NCI-H510A treated with DMSO at 0.1 percent for 48 hours (cell line): ENCODE measurements at regions not wholly inside any gene's neighbourhood (a gene's known extent, or its start where the extent isn't known, plus 50 kb on each side); places are given as distances from the start of the nearest gene placed in this dataset.
"Not testable (repeated sequence)": the region's sequence is repeated elsewhere in the genome, so short reads cannot be mapped to it uniquely, and the experiment has no call there.

Source experiments
- DNase-seq: peaks from one replicate; lab custom pipeline; 2025; lab: John Stamatoyannopoulos, UW

DNA sequence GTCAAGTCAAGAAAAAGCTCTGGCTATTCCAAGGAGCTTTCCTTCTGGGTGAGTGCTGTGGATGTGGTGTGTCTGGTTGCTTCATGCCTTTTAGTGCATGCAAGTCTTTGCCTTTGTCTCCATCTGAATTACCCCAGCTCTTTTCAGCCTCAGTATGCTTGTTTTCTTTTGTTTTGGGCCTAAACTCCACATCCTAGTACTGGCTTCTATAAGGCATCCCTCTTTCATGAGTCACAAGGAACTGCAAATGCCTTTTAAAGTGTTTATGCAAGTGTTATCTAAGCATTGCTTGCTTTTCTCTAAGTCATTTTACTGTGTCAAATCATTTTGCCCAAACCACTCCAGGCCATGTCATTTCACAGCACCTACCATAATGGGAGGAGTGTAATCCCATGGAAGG is 132.1 kb downstream of the PLCE1 start:
- DNase-seq = no peak

DNA sequence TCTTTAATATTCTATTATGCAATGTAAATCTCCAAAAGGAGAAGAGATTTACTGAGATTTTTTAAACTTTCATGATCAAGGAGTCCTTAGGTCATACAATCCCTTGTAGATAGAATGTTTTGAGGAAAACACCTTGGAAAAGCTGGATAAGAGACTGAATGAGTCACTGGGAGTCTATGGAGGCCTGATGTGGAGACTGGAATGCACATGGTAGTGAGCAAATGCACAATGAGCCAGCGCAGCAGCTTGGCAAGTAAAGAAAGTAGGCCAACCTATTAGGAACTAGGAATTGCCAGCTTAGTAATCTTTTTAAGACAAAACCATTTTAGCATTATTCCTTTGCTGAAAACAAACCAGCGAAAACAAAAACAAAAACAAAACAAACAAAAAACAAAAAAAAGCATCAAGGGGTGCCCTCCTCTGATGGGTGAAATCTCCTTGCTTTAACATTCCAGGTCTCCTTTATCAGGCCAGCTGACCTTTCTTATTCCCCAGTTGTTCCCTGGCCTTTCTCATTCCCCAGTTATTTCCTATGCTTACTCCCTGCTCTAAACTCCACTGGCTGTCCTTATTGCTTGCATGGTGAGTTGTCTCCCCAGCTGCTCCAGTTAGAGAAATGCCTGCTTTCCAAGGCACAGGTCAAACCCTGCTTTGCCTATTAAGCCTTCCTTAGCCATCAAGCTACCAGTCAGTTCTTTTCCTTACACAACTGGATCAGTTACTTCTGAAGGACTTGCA is 135.8 kb downstream of the PLCE1 start:
- DNase-seq = no peak

DNA sequence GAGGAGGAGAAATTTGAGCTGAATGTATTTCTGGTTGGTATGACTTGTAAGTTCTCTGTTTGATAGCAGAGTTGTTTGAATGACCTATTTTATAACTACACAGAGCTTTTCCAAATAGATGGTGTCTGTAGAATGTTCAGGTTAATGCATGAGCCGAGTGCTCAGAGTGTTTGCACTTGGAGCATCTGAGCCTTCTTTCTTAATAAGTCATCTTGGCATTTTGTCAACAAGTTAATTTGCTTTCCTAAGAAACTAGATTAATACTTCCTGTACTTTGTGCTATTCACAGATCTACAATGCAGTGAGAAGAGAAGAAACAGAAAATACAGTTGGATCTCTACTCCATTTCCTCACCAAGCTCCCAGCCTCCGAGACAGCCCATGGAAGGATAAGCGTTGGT is 138.2 kb downstream of the PLCE1 start:
- DNase-seq = no peak

DNA sequence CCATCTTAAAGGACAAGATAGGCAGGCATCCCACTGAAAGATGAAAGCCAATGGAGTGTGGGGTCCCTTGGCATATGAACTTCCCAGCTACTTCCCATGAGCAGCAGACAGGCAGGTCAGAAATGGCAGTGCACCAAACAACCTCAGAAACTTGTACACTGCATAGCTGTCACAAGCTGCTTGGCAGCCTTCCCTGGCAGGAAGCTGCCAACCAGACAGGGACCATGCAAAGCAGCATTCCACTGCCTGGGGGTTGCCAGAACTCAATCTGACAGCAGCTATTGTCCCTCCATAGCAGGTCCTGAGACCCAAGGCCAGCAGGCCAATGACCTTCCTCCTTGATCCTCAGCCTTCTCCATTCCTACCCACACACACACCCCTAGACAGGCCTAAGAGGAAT is 139.5 kb downstream of the PLCE1 start:
- DNase-seq = no peak

DNA sequence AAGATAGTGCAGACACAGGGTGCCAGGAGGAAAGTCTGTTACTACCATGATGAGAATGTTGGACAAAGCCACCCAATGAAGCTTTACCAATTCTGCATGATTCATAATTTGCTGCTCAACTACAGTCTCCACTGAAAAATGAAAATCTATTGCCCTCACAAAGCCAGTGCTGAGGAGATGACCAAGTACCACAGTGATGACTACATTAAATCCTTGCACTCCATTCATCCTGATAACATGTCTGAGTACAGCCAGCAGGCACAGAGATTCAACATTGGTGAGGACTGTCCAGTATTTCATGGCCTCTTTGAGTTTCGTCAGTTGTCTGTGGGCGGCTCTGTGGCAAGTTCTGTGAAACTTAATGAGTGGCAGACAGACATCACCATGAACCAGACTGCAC is 144.0 kb downstream of the PLCE1 start:
- no peak for DNase-seq

DNA sequence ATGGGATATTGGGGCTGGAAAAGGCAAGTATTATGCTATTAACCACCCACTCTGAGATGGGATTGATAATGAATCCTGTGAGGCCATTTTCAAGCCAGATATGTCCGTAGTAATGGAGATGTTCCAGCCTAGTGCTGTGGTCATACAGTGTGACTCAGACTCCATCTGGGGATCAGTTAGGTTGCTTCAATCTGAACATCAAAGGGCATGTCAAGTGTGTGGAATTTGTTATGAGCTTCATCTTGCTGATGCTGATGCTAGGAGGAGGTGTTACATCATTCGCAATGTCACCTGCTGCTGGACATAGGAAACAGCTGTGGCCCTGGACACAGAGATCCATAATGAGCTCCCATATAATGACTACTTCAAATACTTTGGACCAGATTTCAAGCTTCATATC is 144.7 kb downstream of the PLCE1 start:
- no peak for DNase-seq

DNA sequence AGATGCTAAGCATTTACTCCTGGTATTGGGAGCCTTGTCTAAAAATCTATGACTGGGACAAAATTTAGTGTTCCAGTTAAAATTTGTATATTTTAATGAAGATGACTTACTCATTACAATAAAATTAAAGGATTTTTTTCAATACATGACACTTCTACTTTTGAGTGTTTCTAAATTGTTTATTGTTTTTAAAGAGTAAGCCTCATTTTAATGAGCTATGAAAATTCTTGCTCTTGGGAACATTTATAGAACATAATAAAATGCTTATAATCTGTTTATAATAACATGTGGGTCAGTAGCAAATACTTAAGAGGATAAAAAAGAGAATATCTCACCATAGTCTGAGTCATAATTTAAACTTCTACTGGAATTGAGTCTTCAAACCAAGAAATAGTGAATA is 149.5 kb downstream of the PLCE1 start:
- no peak for DNase-seq

DNA sequence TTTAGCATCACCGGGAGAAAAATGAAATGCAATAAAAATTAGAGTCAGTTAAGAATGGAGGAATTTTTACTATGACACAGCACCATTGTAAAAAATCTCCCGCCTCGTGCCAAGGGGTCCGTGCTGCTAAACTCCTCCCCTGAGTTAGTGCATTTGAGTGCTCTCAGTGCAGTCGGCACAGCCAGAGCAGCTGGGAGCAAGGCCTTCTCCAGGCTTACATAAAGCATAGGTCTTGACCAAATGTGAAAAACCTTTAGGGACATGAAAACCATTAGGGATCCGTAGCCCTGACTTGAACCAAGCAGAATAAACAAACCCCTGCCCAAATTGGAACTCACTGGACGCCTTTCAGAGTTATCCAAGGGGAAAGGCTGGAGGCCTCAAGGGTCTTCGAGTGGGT is 152.6 kb downstream of the PLCE1 start:
- DNase-seq = no peak

DNA sequence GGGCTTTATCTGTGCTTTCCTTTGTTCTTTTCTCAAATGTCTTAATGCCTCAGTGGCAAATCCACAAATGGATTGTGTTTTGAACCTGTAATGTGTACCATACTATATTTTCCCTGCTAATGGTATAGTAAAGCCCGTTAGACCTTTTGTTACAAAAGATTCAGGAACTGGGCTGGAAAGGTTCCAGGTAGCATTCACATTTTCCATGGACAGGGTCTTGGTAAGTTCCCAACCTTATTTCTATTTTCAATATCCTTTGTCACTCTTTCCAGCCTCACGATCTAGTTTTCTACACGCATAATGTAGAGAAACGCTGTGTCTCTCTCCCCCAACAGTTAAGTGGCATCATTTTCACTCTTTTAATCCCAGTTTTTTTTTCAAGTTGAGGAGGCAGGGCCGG is 153.0 kb downstream of the PLCE1 start:
- no peak for DNase-seq

DNA sequence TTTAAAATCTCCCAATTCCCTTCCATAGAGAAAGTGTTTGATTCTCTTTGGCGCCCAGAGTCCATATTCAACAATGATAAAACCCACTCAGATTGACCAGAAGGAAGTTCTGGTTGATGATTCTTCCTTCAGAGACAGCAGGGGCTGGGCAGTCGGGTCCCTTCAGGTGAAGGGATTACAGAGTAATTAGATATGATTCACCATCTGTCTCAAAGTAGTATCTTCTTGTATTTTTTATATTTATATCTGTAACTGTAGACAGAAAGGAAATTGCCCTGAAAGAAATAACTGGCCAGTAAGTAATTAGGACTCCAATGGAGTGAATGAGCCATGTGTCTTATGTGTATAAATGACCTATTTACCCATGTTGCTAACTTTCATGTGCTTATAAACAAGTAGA is 156.0 kb downstream of the PLCE1 start:
- DNase-seq = no peak

DNA sequence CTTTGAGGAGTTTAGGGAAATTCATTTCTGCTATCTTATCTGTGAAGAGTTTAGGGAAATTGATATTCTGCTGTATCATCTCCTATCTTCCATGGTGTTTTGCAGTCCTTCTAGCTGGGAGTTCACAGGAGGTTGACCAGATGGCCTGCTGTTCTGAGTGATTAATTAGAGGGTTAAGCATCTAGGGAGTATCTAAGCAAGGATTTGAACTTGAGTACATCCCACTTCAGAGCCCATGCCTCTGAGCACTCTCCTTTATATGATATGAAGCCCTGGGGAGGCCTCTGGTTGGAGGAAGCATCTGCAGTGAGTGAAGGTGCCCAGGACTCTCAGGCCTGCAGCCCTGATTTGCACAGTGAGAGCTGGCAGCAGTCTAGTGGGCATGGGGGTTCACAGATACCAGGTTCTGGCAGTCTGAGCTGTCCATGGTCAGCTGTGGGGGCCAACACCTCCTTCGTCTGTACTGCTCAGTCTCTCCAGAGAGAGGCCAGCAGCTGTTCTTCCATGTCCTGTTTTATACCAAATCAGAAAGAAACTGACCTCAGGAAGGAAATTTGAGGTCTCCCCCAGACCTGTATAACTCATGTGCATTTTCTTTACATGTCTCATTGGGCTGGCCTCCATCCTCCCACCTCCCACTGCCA is 156.9 kb downstream of the PLCE1 start:
- no peak for DNase-seq

DNA sequence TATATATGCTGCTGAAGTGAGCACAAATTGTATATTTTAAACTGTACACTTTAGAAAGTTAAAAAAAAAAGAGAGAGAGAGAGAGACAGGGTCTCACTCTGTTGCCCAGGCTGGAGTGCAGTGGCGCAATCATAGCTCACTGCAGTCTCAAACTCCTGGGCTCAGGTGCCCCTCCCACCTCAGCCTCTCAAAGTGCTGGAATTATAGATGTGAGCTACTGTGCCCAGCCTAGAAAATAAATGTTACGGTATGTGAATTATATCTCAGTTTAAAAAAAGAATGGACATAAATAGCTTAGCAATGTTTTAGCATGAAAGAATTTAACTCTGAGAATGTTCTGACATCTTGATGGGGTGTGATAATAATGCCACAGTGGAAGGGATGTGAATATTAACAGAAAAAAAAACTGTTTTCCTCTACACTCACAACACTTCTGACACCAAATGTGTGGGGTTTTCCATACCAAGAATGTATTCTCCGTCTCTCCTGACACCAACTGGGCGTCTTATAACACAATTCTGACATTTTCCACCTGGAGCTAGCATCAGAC is 162.1 kb downstream of the PLCE1 start:
- DNase-seq = no peak

DNA sequence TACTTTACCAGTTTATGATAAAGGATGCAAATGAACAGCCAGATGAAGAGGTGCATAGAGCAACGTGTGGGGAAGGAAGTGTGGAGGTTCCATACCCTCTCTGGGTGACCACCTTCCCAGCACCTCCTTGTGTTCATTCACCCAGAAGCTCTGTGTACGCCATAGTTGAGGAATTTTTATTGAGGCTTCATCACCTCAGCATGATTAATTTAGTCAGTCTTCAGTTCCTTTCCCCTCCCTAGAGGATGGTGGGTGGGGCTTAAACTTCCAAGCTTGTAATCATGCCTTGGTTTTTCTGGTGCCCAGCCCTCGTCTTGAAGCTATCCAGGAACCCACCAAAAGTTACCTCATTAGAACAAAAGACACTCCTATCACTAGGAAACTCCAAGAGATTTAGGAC is 162.7 kb downstream of the PLCE1 start:
- no peak for DNase-seq

DNA sequence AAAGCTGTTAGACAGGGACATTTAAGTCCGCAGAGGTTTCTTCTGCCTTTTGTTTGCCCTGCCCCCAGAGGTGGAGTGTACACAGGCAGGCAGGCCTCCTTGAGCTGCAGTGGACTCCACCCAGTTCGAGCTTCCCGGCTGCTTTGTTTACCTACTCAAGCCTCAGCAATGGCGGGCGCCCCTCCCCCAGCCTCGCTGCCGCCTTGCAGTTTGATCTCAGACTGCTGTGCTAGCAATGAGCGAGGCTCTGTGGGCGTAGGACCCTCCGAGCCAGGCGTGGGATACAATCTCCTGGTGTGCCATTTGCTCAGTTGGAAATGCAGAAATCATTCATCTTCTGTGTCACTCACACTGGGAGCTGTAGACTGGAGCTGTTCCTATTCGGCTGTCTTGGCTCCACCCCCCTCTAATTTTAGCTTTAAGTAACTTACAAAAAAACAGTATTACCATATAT is 171.5 kb downstream of the PLCE1 start:
- not testable (repeated sequence) for DNase-seq

DNA sequence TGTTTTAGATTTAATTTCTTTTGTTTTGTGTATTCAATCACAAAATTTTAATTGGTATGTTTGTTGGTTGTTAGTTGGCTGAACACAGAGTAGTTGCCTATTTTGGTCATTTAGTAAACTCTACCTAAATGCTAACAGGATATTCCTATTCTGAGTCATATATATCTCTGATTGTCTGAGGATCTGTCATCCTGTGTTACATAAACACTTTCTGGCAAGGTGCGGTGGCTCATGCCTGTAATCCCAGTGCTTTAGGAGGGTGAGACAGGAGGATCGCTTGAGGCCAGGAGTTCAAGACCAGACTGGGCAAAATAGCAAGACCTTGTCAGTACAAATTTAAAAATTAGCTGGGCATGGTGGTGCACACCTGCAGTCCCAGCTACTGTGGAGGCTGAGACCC is 178.6 kb downstream of the PLCE1 start:
- DNase-seq = no peak

DNA sequence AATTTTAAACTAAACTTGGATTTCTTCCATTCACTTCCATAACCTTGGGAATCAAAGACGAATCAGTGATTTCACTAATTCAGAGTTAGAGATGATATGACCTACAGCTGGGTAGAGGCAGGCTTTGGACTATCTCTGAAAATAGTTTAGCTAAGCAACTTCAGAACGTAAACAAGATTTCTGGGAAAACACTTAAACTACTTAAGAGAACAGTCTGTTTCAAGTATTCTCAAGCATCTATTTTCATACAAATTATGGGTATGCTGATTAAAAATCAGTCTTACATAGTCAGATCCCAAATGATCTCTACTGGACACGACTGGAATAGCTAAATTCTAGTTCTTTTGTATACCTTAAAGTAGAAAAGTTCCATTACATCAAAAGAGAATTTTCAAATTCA is 179.9 kb downstream of the PLCE1 start:
- no peak for DNase-seq

DNA sequence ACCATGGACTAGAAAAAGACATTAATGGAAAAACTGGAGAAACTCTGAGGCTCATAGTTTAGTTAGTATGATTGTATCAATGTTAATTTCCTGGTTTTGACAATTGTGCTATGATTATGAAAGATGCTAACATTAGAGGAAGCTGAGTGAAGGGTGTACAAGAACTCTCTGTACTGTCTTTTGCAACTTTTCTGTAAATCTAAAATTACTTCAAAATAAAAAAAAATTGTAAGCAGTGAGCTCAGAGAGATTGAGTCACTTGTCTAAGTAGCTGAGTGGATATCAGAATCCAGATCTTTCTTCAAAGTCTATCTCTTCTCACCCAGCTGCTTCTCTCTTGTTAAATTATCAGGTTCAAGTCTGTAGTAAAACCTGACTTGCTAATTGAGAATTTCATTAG is 181.1 kb downstream of the PLCE1 start:
- DNase-seq = no peak

DNA sequence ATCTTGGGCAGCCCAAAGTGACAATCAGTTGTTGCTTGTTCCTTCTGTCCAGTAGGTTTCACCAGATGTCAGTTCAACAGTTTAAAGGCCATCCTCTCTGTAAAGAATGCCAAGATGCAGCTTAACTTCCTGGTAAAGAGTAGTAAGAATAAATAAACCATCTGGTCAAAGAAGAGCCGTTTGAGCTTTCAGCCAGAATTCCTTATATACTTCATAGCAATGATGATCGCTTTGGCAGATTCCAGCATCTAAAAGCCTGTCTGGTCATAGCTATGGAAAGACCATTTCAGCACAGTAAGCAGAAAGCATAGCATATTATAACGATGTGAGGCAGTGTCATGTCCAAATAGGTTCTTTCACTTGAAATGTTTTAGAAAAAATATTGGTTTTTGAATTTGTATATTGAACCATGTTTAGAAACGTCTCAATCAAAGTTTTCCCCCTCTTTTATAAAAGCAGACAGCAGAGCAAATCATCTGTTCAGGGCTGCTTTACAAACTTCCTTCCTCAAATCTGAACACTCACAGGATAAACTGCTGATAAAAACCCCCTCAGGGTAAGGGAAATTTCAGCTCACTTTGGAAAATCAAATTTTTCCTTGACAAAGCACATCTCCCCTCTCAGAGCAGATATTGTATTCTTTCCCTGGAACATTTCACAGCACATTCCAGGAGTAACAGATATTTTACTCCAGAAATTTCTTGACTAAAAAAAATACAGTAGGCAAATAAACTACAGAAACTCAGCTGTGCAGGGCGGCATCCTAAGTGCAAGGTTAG is 184.1 kb downstream of the NOC3L start:
- no peak for DNase-seq

DNA sequence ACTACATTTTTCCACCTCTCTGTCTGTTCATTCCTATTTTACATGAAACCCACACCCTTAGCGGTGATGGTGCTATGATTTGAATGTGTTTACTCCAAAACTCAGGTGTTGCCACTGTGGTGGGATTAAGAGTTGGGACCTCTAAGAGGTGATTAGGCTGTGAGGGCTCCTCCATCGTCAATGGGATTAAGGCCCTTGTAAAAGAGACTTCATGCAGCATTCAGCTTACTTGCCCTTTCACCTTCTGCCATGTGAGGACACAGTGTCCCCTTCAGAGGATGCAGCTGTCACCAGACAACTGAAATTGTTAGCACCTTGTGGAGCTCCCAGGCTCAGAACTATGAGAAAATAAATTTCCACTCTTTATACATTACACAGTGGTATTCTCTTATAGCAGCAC is 182.2 kb downstream of the NOC3L start:
- no peak for DNase-seq

DNA sequence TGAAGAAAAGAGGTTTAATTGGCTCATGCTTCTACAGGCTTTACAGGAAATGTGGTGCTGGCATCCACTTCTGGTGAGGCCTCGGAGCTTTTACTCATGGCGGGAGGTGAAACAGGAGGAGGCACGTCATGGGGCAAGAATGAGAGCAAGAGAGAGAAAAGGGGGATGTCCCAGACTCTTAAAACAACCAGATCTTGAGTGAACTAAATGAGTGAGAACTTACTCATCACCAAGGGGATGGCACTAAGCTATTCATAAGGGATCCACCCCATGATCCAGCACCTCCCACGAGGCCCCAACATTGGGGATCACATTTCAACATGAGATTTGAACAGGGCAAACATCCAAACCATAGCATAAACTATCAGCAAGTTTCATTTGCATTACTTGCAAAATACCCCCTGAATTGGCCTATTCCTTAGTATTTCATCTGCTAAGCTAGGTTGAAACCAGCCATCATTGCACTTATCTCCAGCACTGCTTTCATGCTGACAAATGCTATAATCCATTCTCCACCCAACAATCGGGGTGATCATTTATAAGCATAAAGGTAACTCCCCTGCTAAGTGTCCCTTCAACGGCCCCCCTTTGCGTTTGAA is 179.0 kb downstream of the NOC3L start:
- no peak for DNase-seq

DNA sequence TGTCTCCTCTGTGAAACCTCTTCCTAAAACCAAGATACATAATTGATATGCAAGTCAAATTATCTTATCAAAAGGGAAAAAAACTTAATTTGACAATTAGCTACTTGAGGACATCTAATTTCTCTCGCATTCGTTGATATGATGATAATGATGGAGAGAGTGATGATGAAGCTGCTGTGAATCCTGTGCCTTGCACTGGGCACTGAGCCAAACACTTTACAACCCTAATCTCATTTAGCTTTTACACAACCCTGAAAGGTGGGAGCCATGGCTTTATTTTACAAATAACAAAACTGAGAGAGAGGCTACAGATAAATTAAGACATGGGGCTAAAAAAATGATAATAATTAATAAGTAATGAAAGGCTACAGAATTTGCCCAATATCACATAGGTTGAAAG is 176.0 kb downstream of the NOC3L start:
- no peak for DNase-seq

DNA sequence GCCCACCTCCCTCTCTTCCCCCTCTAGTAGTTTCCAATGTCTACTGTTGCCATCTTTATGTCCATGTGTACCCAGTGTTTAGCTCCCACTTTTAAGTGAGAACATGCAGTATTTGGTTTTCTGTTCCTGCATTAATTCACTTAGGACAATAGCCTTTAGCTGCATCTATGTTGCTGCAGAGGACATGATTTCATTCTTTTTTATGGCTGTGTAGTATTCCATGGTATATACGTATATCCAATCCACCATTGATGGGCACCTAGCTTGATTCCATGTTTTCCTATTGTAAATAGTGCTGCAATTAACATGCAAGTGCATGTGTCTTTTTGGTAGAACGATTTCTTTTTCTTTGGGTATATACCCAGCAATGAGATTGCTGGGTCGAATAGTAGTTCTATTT is 170.4 kb downstream of the NOC3L start:
- DNase-seq = no peak

DNA sequence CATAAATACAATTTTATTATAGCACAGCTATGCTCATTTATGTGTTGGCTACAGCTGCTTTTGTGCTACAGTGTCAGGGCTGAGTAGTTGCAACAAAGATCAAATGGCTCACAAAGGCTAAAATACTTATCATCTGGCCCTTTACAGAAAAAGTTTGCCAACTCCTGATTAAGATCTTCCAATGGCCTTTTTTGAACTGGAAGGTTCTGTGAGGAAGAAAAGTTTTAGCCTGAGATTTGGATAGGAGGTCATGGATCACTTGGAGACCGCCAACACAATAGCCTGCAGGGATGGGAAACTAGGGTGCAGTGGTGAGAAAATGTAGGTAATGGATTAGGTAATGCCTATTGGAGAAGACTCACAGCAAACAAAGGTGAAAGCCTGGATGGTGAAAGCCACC is 169.8 kb downstream of the NOC3L start:
- DNase-seq = no peak
